Muscle layer of duodenum (tissue), 2 donors: ENCODE measurements at regions not wholly inside any gene's neighbourhood (a gene's known extent, or its start where the extent isn't known, plus 50 kb on each side); places are given as distances from the start of the nearest gene placed in this dataset.

Experiments used
- H3K27ac ChIP-seq: one replicate; pipeline ENCODE4 v1.7.0; 2013; ENCODE audit warnings: mild to moderate bottlenecking, low read length
- H3K27me3 ChIP-seq: one replicate; pipeline ENCODE4 v1.7.0; 2013; ENCODE audit warnings: low read depth, mild to moderate bottlenecking, control low read depth, low read length
- H3K36me3 ChIP-seq, 2 donors: one replicate each; pipeline ENCODE4 v1.7.0; 2013; ENCODE audit warnings: low read length in 2 of 2, control low read depth in 1 of 2, mild to moderate bottlenecking in 1 of 2; ENCODE audit not compliant: insufficient read depth in 2 of 2, control insufficient read depth in 1 of 2
- H3K4me1 ChIP-seq, 2 donors: one replicate each; pipeline ENCODE4 v1.7.0; 2013; ENCODE audit warnings: low read length in 2 of 2, mild to moderate bottlenecking in 2 of 2, control low read depth in 1 of 2, moderate library complexity in 1 of 2; ENCODE audit not compliant: insufficient read depth in 2 of 2, control insufficient read depth in 1 of 2
- H3K4me3 ChIP-seq, 2 donors: one replicate each; pipeline ENCODE4 v1.7.0; 2013; ENCODE audit warnings: low read length in 2 of 2, low read depth in 1 of 2, mild to moderate bottlenecking in 1 of 2
- H3K9me3 ChIP-seq, 2 donors: one replicate each; pipeline ENCODE4 v1.7.0; 2013; ENCODE audit warnings: low read length in 2 of 2, control low read depth in 1 of 2, mild to moderate bottlenecking in 1 of 2; ENCODE audit not compliant: control insufficient read depth in 1 of 2
- donor health status: healthy.

DNA sequence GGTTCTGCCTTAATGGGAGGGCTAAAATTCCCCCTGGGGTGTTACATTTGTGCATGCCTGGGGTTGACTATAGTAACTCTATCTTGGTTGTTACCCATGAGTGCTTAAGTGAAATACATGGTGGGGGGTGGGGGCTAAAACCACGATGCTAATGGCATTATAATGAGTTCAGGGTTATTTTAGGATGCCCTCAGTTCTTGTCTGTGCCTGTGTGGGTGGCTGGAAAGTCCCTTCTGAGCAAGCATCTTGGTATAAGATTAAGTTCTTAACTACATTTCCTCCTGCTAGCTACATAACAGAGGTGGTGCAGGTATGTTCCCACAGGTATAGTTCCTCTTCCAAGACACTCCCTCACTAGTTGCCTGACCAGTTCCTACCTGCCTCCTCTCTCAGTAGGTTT lies 822.3 kb downstream of the LRFN5 start:
- Histone ChIP-seq H3K27me3 (no peaks in the 10 kb centered on the region), H3K4me3 (no peak overlapping the region), H3K27ac (no peak overlapping the region)

DNA sequence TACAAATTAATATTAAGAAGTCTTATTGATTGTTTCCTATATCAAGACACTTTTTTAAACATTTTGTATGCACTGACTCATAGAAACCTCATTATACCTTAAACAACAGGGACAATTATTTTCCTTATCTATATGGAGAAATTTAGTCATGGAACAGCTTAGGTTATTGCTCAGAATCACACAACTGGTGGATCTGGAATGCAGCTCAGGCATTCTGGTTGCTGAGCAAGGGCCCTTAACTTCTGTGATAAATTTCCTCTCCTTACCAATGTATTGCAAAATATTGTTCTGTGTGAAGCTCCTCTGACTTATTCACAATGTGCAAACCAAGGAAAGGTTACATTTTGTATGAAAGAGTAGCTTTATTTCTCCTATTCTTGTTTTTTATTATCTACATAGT lies 817.8 kb downstream of the LRFN5 start:
- no peaks in the 10 kb centered on the region for H3K36me3 ChIP-seq
- no peak overlapping the region for H3K4me3 ChIP-seq
- H3K4me1 ChIP-seq: no peaks in the 10 kb centered on the region
- H3K27me3 ChIP-seq: no peaks in the 10 kb centered on the region
- H3K27ac ChIP-seq: no peak overlapping the region
- no peaks in the 10 kb centered on the region for H3K9me3 ChIP-seq

More for the DNA sequence above, 822.3 kb downstream of the LRFN5 start:
- H3K4me1 ChIP-seq: no peaks in the 10 kb centered on the region
- H3K36me3 ChIP-seq: no peaks in the 10 kb centered on the region
- H3K9me3 ChIP-seq: peaks cover 0 to 2% of the 10 kb centered on the region in 2 donors

DNA sequence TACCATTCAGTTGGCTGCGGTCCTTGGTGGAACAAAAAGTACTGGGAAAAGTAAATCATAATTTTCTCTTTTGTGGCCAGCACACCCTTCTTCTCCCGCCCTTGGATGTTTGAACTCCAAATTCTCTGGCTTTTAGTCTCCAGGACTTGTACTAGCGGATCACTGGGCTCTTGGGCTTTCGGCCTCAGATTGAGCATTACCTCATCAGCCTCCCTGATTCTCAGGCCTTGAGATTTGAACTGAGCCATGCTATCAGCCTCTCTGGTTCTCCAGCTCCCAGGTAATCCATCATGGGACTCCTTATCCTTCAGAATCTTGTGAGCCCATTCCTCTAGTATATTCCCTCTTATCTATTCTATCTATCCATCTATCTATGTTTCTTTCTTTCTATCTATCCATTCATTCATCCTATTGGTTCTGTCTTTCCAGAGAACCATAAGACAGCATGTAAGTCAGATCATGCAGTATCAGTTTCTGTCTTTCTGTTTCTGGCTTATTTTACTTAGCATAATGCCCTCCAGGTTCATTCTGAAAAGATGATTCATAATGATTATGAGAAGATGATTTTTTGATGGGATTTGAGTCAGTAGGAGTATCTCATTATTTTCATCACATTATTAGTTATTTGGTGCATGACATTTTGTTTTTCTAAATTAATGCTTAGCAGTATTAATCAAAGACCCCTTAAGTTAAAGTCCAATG lies 814.9 kb downstream of the LRFN5 start:
- no peak overlapping the region for H3K4me3 ChIP-seq
- no peaks in the 10 kb centered on the region for H3K36me3 ChIP-seq
- no peak overlapping the region for H3K27ac ChIP-seq
- H3K27me3 ChIP-seq: no peaks in the 10 kb centered on the region
- H3K4me1 ChIP-seq: no peaks in the 10 kb centered on the region
- no peaks in the 10 kb centered on the region for H3K9me3 ChIP-seq

DNA sequence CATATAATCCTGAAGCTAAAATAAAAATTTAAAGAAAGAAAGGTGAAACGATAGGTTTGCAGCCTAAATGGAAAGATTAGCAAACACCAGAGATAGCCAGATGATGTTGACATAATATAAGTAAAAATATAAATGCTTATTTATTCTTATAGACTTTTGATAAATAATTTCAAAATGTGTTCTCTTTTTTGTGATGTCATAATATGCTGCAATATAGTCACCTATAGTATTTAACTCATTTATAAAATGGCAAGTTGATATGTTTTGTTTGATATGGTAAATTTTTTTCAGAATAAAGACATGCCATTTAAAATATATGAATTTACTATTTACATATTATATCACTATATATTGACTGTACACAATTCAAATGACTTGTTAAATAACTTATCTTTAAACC lies 813.4 kb downstream of the LRFN5 start:
- H3K27me3 ChIP-seq: no peaks in the 10 kb centered on the region
- H3K36me3 ChIP-seq: no peaks in the 10 kb centered on the region
- H3K4me3 ChIP-seq: no peak overlapping the region
- no peaks in the 10 kb centered on the region for H3K4me1 ChIP-seq
- no peaks in the 10 kb centered on the region for H3K9me3 ChIP-seq
- H3K27ac ChIP-seq: no peak overlapping the region

DNA sequence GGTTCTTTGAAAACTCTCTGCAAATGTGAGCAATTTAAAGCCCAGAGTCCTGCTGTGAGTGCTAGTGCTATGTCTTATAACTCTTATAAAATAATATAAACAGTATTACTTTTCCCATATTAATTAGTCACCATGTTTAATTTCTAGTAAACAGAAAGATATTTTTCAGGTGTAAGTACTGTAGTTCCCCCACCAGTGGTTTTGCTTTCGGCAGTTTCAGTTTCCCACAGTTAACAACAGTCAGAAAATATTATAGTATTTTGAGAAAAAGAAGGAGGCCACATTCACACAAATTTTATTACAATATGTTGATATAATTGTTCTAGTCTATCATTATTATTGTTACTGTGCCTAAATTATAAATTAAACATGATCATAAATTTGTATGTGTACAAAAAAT lies 800.5 kb downstream of the LRFN5 start:
- Histone ChIP-seq H3K9me3 (no peaks in the 10 kb centered on the region), H3K4me3 (no peak overlapping the region), H3K27me3 (no peaks in the 10 kb centered on the region), H3K27ac (no peak overlapping the region), H3K36me3 (no peaks in the 10 kb centered on the region), H3K4me1 (no peaks in the 10 kb centered on the region)

DNA sequence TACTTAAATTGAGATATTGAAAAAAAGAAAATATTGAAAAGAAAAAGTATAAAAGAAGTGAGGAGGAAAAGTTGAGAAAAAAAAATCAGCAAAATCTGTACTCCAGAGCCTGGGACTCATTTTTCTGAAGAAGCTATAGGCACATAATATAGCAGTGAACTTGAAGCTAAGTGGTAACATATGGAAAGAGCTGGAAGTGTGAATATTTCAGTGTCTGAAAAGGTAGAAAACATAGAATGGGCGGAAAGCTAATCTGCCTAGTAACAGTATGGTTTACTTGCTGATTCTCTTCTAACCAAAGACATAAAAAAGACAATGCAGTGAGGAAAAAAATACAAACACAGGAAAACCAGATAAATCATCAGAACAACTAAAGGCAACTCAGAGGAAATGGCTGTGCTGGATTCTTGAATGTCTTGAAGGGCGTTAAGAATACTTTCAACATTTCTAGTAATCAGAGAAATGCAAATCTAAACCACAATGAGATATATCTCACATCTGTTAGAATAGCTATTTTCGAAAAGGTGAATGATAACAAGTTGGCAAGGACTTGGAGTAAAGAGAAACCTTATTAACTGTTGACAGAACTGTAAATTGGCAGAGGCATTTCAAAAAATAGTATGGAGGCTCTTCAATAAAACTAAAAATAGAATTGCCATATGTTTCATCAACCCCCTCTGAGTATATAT lies 784.6 kb downstream of the LRFN5 start:
- H3K4me3 ChIP-seq: no peak overlapping the region
- no peak overlapping the region for H3K27ac ChIP-seq
- H3K4me1 ChIP-seq: no peaks in the 10 kb centered on the region
- no peaks in the 10 kb centered on the region for H3K36me3 ChIP-seq
- H3K27me3 ChIP-seq: no peaks in the 10 kb centered on the region
- H3K9me3 ChIP-seq: no peaks in the 10 kb centered on the region

DNA sequence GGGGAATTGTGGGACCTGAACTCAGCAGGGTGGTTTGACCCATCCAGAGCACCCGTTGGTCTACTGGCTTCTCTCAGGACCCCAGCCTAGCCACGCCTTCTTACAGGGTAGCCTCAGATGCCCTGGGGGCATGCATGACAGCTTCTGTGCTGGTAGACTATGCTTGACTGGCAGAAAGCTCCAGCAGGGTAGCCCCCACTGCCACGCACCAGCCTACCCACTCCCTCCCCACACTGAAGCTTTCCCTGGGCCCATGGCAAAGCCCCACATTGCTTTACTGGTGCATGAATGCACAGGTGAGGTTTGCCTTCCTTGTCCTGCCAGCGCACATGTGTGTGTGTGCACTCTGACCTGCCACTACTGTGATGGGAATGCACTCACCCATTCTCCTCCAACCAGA lies 772.2 kb downstream of the LRFN5 start:
- no peak overlapping the region for H3K27ac ChIP-seq
- no peaks in the 10 kb centered on the region for H3K36me3 ChIP-seq
- H3K27me3 ChIP-seq: no peaks in the 10 kb centered on the region
- H3K4me1 ChIP-seq: no peaks in the 10 kb centered on the region
- H3K9me3 ChIP-seq: no peaks in the 10 kb centered on the region
- no peak overlapping the region for H3K4me3 ChIP-seq

DNA sequence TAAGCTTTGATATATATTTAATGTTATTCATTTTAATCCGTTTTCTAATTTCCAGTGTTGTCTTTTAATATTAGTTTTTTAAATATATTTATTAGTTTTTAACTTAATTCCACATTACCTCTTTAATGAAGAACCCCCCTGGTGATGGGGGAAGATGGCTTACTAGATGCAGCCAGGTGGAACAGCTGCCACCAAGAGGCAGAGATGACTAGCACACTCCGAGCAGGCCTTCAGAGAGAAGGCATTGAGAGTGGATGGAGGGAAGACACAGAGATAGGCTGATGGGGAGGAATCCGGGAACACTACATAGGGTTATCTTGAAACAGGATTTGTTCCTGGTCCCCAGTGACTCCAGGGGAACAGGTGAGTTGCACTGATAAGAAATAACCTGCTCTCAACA lies 771.6 kb downstream of the LRFN5 start:
- H3K27ac ChIP-seq: no peak overlapping the region
- H3K4me1 ChIP-seq: no peaks in the 10 kb centered on the region
- H3K36me3 ChIP-seq: no peaks in the 10 kb centered on the region
- H3K4me3 ChIP-seq: no peak overlapping the region
- no peaks in the 10 kb centered on the region for H3K27me3 ChIP-seq
- no peaks in the 10 kb centered on the region for H3K9me3 ChIP-seq

DNA sequence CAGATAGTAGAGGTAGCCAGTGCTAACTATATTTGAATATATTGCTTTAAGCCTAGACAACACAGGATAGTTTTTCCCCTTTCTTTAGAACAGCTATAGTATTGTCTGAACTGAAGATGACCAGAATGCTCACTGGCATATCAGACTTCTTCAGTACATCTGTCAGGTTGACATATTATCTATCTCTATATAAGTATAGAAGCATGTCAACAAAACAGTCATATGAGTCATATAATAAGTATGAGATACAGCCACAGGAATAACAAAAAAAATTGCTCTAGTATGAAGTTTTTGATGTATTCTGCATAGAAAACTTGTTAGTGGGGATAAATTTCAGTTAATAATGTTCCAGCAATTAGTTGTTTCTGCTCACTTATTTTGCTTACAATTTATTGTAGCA lies 767.7 kb downstream of the LRFN5 start:
- Histone ChIP-seq H3K36me3 (no peaks in the 10 kb centered on the region), H3K4me3 (no peak overlapping the region), H3K4me1 (no peaks in the 10 kb centered on the region), H3K9me3 (no peaks in the 10 kb centered on the region), H3K27ac (no peak overlapping the region), H3K27me3 (no peaks in the 10 kb centered on the region)

DNA sequence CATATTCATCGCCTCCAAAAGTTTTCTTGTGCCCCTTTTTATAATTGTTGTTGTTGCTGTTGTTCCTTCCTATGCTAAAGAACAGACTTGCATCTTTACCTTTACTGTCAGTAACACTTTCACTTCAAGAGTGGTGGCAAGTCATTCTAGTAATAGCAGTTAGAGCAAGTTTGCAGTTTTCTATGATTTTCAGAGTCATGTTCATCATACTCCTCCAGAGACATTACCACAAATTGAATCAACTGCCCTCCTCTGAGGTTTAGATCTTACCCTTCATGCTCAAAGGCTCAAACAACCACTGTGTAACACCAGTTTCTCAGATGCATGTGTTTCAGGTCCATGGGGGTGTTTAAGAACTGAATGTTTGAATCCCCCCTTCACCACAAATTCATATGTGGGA lies 763.4 kb downstream of the LRFN5 start:
- H3K36me3 ChIP-seq: no peaks in the 10 kb centered on the region
- no peaks in the 10 kb centered on the region for H3K9me3 ChIP-seq
- H3K4me1 ChIP-seq: no peaks in the 10 kb centered on the region
- H3K4me3 ChIP-seq: no peak overlapping the region
- H3K27ac ChIP-seq: no peak overlapping the region
- H3K27me3 ChIP-seq: no peaks in the 10 kb centered on the region

DNA sequence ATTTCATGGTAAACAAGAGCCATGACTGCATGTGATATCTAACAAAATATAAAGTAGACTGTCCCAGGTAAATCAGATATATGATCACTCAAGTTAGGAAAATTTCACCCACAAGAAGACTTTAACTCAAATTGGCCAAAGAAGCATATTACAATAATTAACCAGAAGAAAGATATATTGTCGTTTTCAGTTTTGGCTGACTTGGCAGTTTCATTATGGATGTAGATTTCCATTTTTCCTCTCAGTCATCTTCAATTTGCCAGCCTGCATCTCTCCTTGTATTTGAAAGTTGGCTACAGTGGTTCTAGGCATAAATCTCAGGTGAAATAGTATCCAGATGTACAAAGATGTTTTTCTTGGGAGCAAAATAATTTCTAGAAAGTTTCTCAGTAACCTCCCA lies 761.6 kb downstream of the LRFN5 start:
- no peaks in the 10 kb centered on the region for H3K9me3 ChIP-seq
- no peak overlapping the region for H3K4me3 ChIP-seq
- no peaks in the 10 kb centered on the region for H3K36me3 ChIP-seq
- H3K4me1 ChIP-seq: no peaks in the 10 kb centered on the region
- no peak overlapping the region for H3K27ac ChIP-seq
- H3K27me3 ChIP-seq: no peaks in the 10 kb centered on the region

DNA sequence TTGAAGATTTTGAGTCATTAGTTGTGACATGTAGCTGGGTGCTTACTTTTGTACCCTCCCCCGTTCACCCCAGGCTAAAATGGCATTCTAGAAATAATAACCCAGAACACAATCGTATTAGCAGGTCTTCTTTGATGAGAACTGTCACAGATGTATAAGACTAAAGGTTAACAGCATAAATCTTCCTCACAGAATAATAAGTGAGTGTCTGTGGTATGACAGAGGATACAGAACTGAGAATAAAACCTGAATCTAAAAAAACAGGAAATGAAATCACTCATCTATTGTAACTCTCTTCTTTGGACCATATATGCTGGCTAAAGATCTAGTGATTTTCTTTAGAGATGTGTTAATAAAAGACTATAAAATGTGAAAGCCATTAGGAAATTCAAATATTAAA lies 746.6 kb downstream of the LRFN5 start:
- no peak overlapping the region for H3K4me3 ChIP-seq
- no peaks in the 10 kb centered on the region for H3K9me3 ChIP-seq

More for the DNA sequence above, 746.6 kb downstream of the LRFN5 start:
- Histone ChIP-seq H3K4me1 (no peaks in the 10 kb centered on the region), H3K36me3 (no peaks in the 10 kb centered on the region), H3K27ac (no peak overlapping the region), H3K27me3 (no peaks in the 10 kb centered on the region)
